C4-2B (cell line): ENCODE measurements at regions not wholly inside any gene's neighbourhood (a gene's known extent, or its start where the extent isn't known, plus 50 kb on each side); places are given as distances from the start of the nearest gene placed in this dataset.

Source experiments
- CTCF ChIP-seq: fragments of 450-650 bp; conservative IDR thresholded peaks from 2 replicates; pipeline ENCODE4 v1.5.1; 2017; ENCODE audit warnings: mild to moderate bottlenecking
- ZFX ChIP-seq: fragments of 450-650 bp; IDR thresholded peaks from 2 replicates; pipeline ENCODE4 v1.6.1; 2017

DNA sequence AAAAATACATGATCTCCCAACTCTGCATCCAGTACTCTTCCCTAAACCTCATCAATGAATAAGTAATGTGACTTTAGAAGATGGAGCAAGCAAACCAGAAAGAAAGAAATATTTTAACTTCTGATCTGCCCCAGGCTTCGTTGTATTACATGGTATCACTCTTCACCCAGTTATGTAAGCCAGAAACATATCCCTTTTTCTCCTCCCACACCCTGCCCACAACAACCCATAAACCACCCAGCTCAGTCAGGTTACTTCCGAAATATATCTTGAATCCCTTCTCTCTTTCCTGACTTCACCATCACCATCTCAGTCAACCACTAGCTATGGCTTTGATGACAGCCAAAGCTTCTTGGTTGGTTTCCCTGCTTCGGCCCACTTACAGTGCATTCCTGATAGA is 295.8 kb upstream of the PARD3B start:
- no peak for TF ChIP-seq CTCF
- TF ChIP-seq ZFX, result no peak
